ENCODE measurements at regions not wholly inside any gene's neighbourhood (a gene's known extent, or its start where the extent isn't known, plus 50 kb on each side); places are given as distances from the start of the nearest gene placed in this dataset.
"Not testable (repeated sequence)": the region's sequence is repeated elsewhere in the genome, so short reads cannot be mapped to it uniquely, and the experiment has no call there.

DNA sequence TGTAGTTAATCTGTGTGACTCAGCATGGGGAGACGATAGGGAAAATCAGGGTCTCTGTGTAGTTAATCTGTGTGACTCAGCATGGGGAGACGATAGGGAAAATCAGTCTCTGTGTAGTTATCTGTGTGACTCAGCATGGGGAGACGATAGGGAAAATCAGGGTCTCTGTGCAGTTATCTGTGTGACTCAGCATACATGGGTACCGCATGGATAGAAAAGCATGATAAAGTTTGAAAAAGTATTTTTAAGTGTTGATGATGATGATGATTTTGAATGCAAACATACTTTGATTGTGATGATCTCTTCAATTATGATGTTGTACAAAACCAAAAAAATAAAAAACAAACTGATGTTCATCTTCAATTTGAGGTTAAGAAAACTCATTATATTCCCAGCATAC lies 309.8 kb downstream of the TRIML1 start:
- TF ChIP-seq CTCF, POLR2A (IDR thresholded peaks at IDR 0.05): not testable (repeated sequence)

All from thyroid gland (tissue), 4 donors.